ENCODE measurements at regions not wholly inside any gene's neighbourhood (a gene's known extent, or its start where the extent isn't known, plus 50 kb on each side); places are given as distances from the start of the nearest gene placed in this dataset.

GRCh38 chr10:132123606-132124005 is 57.9 kb downstream of the JAKMIP3 start:
- TF ChIP-seq JUNB (IDR thresholded peaks at IDR 0.05; ENCODE audit: unreplicated experiment) (no peak), NANOG (IDR thresholded peaks at IDR 0.05; ENCODE audit: borderline replicate concordance) (no peak), EZH2phosphoT487 (IDR thresholded peaks at IDR 0.05; ENCODE audit: unreplicated experiment) (no peak)
- H3K27me3 Mint-ChIP-seq (ENCODE audit: insufficient read depth, low read depth, poor library complexity), result peaks cover 2% of the 10 kb centered on the region
- Histone ChIP-seq H3K36me3 (ENCODE audit: insufficient read depth) (no peaks in the 10 kb centered on the region), H2AFZ (no peak overlapping the region), H3F3A (replicated peaks; ENCODE audit: low read depth) (no peaks in the 10 kb centered on the region), H3K4me1 (ENCODE audit: insufficient read depth) (no peaks in the 10 kb centered on the region), H3K4me3 (no peak overlapping the region), H3K4me2 (no peak overlapping the region), H3K27ac (ENCODE audit: low read depth) (no peak overlapping the region), H4K20me1 (replicated peaks; ENCODE audit: insufficient read depth) (no peaks in the 10 kb centered on the region), H3K79me2 (replicated peaks; ENCODE audit: insufficient read depth) (no peaks in the 10 kb centered on the region), H3K9me2 (ENCODE audit: insufficient read depth) (no peaks in the 10 kb centered on the region), H3K27me3 (ENCODE audit: insufficient read depth) (no peaks in the 10 kb centered on the region)
- no peak overlapping the region for H3K4me3 Mint-ChIP-seq
- peaks cover 14% of the 10 kb centered on the region for H3K4me1 Mint-ChIP-seq
- no peak for ATAC-seq
- no peak for DNase-seq (ENCODE audit: low spot score)
- H3K36me3 Mint-ChIP-seq (ENCODE audit: low read depth), result no peaks in the 10 kb centered on the region
- H3K9me3 Mint-ChIP-seq, result no peaks in the 10 kb centered on the region
- H3K27ac Mint-ChIP-seq, result no peak overlapping the region

DNA sequence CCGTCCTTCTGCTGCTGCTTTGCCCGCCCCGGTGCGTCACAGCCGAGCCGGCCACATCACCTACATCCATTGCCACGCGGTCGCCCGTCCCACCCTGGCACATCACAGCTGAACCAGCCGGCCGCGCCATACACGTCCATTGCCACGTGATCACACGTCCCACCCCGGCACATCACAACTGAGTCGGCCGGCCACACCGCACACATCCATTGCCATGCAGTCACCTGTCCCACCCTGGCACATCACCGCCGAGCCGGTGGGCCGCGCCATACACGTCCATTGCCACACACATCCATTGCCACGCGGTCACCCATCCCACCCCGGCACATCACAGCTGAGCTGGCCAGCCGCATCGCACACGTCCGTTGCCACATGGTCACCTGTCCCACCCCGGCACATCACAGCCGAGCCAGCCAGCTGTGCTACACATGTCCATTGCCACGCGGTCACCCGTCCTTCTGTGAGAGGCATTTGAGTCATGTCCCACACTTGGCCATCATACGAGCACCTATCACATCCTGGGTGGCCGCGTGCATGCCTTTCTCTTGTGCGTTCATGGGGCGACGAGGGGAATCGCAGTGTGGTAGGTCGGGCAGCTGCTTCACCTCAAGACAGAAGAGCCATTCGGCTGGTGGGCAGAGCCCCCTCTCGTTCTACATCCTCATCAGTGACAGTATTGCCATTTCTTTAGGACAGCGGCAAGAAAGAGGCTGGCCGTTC is 58.6 kb downstream of the JAKMIP3 start:
- no peaks in the 10 kb centered on the region for H3K9me3 Mint-ChIP-seq
- Histone ChIP-seq H3K9me2 (ENCODE audit: insufficient read depth) (no peaks in the 10 kb centered on the region), H3K4me3 (no peak overlapping the region), H3K79me2 (replicated peaks; ENCODE audit: insufficient read depth) (no peaks in the 10 kb centered on the region), H3K36me3 (ENCODE audit: insufficient read depth) (no peaks in the 10 kb centered on the region), H3F3A (replicated peaks; ENCODE audit: low read depth) (no peaks in the 10 kb centered on the region), H2AFZ (no peak overlapping the region), H3K4me2 (no peak overlapping the region), H3K27me3 (ENCODE audit: insufficient read depth) (no peaks in the 10 kb centered on the region), H3K4me1 (ENCODE audit: insufficient read depth) (no peaks in the 10 kb centered on the region), H4K20me1 (replicated peaks; ENCODE audit: insufficient read depth) (no peaks in the 10 kb centered on the region), H3K27ac (ENCODE audit: low read depth) (no peak overlapping the region)
- H3K27ac Mint-ChIP-seq, result no peak overlapping the region
- no peaks in the 10 kb centered on the region for H3K36me3 Mint-ChIP-seq (ENCODE audit: low read depth)
- no peak overlapping the region for H3K4me3 Mint-ChIP-seq
- no peak for DNase-seq (ENCODE audit: low spot score)
- peaks cover 12% of the 10 kb centered on the region for H3K4me1 Mint-ChIP-seq
- H3K27me3 Mint-ChIP-seq (ENCODE audit: insufficient read depth, low read depth, poor library complexity), result peaks cover 2% of the 10 kb centered on the region
- no peak for TF ChIP-seq EZH2 (IDR thresholded peaks at IDR 0.05; ENCODE audit: low read depth, unreplicated experiment)
- no peak for TF ChIP-seq CREB1 (CRISPR knock-in tag; IDR thresholded peaks at IDR 0.05; ENCODE audit: low read depth)
- TF ChIP-seq STAT1 (IDR thresholded peaks at IDR 0.05; ENCODE audit: unreplicated experiment), result no peak
- TF ChIP-seq, protein P1, sequence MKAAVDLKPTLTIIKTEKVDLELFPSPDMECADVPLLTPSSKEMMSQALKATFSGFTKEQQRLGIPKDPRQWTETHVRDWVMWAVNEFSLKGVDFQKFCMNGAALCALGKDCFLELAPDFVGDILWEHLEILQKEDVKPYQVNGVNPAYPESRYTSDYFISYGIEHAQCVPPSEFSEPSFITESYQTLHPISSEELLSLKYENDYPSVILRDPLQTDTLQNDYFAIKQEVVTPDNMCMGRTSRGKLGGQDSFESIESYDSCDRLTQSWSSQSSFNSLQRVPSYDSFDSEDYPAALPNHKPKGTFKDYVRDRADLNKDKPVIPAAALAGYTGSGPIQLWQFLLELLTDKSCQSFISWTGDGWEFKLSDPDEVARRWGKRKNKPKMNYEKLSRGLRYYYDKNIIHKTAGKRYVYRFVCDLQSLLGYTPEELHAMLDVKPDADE (IDR thresholded peaks at IDR 0.05), result no peak
- TF ChIP-seq EZH2phosphoT487 (IDR thresholded peaks at IDR 0.05; ENCODE audit: unreplicated experiment), result no peak
- no peak for TF ChIP-seq ZNF462 (CRISPR knock-in tag; IDR thresholded peaks at IDR 0.05)
- TF ChIP-seq ZNF114 (CRISPR knock-in tag; IDR thresholded peaks at IDR 0.05), result no peak
- ATAC-seq, result no peak
